Smooth muscle cell of the brain vasculature (primary cell): ENCODE measurements at regions not wholly inside any gene's neighbourhood (a gene's known extent, or its start where the extent isn't known, plus 50 kb on each side); places are given as distances from the start of the nearest gene placed in this dataset.

Source experiments
- DNase-seq: peaks from one replicate; pipeline ENCODE4 v3.0.0-alpha.2; 2012; ENCODE audit warnings: low read depth, low spot score

DNA sequence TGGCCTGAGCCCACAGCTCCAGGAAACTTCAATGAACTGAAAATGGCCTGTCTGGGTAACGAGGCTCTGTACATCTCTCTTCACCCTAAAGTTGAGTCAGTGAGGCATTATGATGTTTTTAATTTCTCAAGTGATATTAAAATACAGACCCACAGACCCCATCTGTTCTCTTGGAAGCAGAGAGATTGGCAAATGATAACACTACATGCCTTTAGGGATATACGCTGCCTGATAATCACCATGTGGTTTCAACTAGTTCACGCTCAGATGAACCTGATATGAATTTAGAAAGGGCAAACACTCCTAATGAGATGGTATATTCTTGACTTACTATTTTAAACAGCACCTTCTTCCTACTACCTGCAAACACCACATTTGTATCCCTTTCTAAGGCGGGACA, 127.5 kb downstream of the RFC3 start:
- no peak for DNase-seq

- DNase-seq = no peak
These were observed 135.3 kb downstream of the RFC3 start for GRCh38 chr13:33953203-33953602.

DNA sequence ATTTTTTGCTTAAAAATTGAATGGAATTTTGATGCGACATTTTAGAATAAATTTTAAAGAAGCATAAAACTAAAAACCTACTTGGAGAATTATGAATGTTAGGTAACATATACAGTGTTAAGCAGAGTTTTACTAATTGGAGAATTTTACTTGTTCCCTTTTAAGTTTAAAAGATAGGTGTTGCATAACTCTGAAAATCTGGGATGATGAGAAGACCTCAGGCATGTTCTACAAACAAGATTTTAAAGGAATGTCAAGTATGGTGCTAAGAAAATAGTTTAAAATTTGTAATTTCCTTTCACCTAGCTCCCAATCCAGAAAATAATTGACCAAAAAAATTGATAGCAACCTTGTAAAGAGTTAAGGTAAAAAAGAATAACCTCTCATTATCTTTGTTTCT, 135.8 kb downstream of the RFC3 start:
- DNase-seq = no peak

DNA sequence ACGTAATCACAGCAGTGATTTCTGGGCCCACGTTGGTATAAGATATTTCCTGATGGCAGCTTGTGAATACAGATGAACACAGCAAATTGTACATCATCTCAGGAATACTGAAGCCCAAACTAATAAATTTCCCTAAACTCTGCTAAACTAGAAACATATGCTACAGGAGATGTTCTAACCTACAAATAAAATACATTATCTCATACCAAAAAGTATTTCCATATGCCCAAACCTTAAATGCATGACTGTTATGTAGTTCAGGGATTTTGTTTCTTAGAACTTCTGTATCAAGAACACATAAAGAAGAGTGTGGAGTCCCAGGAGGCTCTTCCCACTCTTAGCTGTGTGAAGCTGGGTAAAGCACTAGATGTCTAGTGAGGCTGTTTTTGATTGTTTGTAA, 138.4 kb downstream of the RFC3 start:
- no peak for DNase-seq

DNA sequence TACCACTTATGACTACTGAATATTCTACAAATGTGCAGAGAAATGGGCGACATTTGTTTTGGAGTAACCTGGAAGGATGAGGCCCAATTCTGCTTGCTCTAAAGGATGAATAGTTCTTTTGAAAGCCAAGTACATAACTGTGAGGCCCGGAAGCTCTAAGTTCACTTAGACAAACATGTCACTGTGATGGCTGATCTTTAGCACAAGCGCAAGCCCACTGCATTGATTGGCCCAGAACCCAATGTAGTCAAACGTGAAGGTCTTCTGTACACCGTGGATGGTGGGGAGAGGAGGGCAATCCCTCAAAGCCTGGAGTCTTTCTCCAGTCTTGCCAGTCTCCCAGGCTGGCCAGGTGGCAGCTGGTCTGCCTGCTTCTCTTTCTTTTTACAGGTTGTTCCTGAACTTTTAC, 139.6 kb downstream of the RFC3 start:
- no peak for DNase-seq

DNA sequence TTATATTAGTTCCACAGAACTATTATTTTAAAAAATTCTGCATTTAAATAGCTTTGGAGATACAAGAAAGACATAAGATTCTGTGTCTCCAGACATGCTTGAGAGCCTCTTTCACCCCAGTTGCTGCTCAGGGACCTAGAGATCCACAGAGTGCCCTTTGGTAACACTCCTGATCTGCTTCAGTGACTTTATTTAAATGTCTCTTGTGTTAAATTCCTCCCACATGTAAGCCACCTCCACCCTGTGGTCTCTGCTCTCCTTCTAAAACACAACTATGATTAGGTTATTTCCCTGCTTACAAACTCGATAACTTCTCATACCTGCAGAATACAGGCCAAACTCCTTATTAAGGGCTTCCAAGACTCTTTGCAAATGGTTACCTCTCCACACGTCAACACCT, 141.0 kb downstream of the RFC3 start:
- no peak for DNase-seq

- DNase-seq = no peak
These were observed 145.2 kb downstream of the RFC3 start for GRCh38 chr13:33963134-33963533.

- no peak for DNase-seq
These were observed 145.9 kb downstream of the RFC3 start for GRCh38 chr13:33963895-33964294.

GRCh38 chr13:33968520-33969507, 150.9 kb downstream of the RFC3 start:
- DNase-seq = no peak

- DNase-seq = no peak
These were observed 153.0 kb downstream of the RFC3 start for GRCh38 chr13:33970746-33971561.

DNA sequence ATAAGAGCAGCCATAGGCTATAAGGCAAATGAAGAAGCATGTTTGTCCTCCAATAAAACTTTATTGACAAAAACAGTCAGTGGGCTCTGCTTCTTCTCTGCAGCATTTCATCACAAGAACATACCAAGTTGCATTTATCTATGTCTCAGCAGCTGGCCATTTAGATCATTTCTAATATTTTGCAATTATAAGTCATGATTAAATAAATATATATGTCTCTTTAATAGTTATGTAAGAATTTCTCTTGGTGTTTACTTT, 153.5 kb downstream of the RFC3 start:
- no peak for DNase-seq

DNA sequence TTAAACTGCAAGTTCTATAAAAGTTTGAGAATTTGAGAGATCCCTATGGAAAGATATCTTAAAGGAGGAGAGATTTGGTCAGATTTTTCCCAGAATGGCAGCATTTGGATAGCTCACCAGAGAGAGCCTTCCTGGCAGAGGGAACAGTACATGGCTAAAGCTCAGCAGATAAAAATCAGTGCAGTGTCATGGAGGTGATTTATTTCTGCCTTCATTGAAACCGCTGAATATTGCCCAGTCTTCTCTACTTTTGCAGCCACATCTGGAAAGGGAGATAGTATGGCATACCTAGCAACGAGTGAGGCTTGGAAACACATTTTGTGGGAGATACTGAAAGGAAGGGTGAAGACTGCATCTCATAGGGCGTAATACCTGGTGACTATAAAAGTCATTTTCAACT, 155.2 kb downstream of the RFC3 start:
- DNase-seq = no peak

DNA sequence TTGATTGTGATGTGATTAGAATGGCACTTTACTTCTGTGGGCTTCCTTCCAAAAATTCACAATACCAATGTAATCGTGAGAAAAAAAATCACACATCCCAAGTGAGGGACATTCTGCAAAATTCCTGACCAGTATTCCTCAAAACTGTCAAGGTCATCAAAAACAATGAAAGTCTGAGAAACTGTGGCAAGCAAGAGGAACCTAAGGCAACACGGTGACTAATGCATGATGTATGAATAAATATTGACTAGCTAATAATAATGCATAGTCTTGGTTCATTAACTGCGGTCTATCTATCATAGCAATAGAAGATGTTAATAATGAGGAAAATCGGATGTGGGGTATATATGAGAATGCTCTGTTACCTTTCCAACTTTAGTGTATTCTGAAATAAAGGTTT, 159.0 kb downstream of the RFC3 start:
- no peak for DNase-seq

GRCh38 chr13:33978653-33979052, 160.7 kb downstream of the RFC3 start:
- no peak for DNase-seq

DNA sequence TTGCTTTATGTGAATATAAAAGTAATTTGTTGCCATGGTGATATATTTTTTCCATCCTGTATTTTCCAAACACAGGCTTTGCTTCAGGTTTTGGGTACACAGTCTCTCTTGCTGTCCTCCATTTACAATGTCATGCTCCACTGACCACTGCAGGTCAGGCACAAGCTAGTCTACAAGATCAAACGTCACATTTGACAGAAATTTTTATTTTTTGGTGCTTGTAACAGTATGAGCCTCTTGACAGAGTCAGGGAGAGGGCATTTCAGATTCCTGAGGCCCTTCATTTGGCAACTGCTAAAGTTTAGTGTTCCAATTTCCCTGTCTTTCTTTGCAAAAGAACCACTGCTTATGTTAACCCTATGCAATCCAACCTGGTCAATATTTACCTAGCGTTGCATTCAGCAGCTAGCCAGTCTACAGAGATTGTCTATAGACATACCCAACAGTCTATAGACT, 175.0 kb downstream of the RFC3 start:
- DNase-seq = no peak

GRCh38 chr13:33994198-33994597, 176.2 kb downstream of the RFC3 start:
- no peak for DNase-seq

DNA sequence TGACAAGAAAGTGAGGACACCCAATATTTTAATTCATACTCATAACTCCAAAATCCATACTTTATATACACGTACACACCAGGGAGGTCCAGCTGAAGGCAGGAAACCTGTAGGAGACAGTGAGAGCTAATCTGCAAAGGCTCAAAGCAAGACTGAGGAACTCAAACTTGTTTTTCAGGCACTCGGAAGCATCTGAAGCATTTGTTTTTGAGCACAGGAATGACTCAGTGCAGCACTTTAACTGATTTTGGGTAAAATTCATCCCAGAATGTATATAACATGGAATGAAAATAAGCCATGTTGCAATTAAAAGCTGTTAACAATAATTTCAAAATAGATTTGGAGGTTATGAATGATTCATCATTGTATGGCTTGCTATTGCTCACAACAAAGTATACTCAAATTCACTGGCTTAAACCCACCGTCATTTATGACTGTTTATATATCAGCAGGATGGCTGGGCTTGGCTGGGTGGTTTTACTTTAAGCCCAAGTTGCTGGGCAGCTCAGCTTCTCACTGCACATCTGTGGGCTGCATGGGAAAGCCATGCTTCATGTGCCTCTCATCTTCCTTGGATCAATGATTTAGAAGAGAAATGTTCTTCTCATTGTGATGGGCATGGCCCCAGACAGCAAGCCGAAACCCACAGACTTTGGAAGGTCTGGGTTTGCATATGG, 177.0 kb downstream of the RFC3 start:
- DNase-seq = no peak

DNA sequence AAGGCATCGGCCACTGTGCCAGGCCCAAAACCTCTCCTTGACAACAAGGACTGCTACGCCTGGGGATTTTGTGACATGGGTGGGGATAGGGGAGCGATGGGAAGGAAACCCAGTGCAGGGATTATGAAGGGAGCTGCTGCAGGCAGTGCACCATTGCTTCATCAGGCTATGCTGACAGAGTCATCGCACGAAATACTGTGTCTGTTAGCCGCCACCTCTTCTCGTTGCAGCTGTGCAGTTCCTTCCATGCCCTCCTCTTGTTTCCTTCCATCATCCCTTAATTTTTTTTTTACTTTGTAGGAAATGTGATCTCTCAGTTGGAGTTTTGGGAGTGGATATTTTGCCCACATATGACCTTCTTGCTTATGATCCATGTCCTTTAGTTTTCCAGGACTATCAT, 178.7 kb downstream of the RFC3 start:
- no peak for DNase-seq

GRCh38 chr13:33997574-33997973, 179.6 kb downstream of the RFC3 start:
- DNase-seq = no peak

DNA sequence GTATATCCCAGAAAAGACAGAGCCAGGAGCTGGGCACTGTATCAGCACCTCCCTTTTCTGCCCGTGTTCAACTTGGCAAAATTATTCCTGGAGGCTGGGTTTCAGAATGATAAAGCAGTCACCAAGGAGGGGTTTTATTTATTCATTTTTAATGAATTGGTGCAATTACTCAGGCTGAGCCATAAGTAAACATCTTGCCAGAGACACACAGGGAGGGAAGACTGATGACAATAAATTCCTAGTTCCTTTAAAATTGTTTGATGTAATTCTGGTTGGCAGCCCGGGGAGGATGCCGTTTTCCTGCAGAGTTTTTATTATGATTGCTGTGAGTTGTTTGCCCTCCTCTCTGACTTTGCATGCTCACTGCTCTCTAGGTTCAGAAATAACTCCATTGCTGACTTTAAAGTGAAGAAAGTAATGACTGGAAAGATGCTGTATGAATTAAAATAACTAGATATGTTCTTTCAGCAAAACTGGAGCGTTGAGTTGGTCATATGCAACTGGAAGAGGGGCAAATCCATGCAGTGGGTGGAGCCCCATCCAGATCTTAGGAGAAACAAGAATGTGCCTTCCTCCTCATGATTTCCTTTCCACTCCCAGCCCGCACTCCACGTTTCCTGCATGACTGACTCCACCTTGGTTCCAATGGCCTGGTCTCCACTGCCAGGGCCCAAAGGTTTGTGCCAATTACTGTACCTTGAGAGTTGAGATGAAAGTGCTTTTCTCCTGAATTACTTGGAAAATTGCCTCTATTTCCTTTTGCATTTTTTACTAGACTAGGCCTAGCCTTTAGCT, 182.1 kb downstream of the RFC3 start:
- no peak for DNase-seq

- DNase-seq = no peak
These were observed 183.0 kb downstream of the RFC3 start for GRCh38 chr13:34000955-34001354.

DNA sequence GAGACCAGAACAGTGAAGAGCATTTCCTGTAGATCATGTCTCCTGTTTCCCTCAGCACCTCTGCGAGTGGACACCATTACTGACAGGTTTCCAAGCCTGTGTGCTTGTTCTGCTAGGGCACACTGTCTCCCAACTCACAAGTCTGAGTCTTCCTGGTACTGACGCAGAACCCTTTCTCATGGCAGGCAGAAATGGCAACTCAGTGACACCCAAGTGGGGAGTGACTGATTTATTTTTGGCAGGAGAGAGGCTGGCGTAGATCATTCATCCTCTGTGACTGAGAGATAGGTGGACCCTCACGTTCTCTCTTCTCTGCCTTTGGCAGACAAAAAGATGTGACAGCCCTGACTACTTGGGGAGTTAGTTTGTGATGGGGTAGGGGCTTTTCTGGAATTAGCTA, 183.4 kb downstream of the RFC3 start:
- DNase-seq = no peak
